OCI-LY1 (cell line): ENCODE measurements at regions not wholly inside any gene's neighbourhood (a gene's known extent, or its start where the extent isn't known, plus 50 kb on each side); places are given as distances from the start of the nearest gene placed in this dataset.
"Not testable (repeated sequence)": the region's sequence is repeated elsewhere in the genome, so short reads cannot be mapped to it uniquely, and the experiment has no call there.

Experiments
- EZH2 ChIP-seq: fragments of 200-600 bp; sonication (generic), shearing (Covaris generic); IDR thresholded peaks from 2 replicates; pipeline ENCODE4 v1.8.0; 2017; ENCODE audit warnings: borderline replicate concordance, mixed run types, mild to moderate bottlenecking, antibody characterized with exemption, low read length, moderate library complexity, mixed read lengths
- TF ChIP-seq, protein P1 (sequence below): fragments of 200-600 bp; sonication (generic), shearing (Covaris generic); IDR thresholded peaks from 2 replicates; pipeline ENCODE4 v1.5.1; 2017; ENCODE audit warnings: mild to moderate bottlenecking, antibody characterized with exemption, low read length, moderate library complexity, mixed read lengths

GRCh38 chr10:37493185-37493796, 364.1 kb downstream of the ZNF248 start:
- TF ChIP-seq, protein P1, sequence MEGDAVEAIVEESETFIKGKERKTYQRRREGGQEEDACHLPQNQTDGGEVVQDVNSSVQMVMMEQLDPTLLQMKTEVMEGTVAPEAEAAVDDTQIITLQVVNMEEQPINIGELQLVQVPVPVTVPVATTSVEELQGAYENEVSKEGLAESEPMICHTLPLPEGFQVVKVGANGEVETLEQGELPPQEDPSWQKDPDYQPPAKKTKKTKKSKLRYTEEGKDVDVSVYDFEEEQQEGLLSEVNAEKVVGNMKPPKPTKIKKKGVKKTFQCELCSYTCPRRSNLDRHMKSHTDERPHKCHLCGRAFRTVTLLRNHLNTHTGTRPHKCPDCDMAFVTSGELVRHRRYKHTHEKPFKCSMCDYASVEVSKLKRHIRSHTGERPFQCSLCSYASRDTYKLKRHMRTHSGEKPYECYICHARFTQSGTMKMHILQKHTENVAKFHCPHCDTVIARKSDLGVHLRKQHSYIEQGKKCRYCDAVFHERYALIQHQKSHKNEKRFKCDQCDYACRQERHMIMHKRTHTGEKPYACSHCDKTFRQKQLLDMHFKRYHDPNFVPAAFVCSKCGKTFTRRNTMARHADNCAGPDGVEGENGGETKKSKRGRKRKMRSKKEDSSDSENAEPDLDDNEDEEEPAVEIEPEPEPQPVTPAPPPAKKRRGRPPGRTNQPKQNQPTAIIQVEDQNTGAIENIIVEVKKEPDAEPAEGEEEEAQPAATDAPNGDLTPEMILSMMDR, result not testable (repeated sequence)
- TF ChIP-seq EZH2, result not testable (repeated sequence)
